ENCODE measurements at regions not wholly inside any gene's neighbourhood (a gene's known extent, or its start where the extent isn't known, plus 50 kb on each side); places are given as distances from the start of the nearest gene placed in this dataset.

- no peaks in the 10 kb centered on the region for H3K4me1 ChIP-seq (replicated peaks in 1 of 4; ENCODE audit: control insufficient read depth in 3 of 4, insufficient read depth in 4 of 4, low read length in 3 of 4)
- WGBS, 2 experiments (ENCODE audit: extremely low coverage in 1 of 2, insufficient coverage in 1 of 2, insufficient read length in 1 of 2, insufficient replicate concordance in 2 of 2, low coverage in 1 of 2, low lambda C conversion rate in 2 of 2, missing lambda C conversion rate in 1 of 2) = 85% methylated on average over 1 of the region's 1 CpG; no CpG with 5 or more reads in 1 of the 2 experiments
- FAIRE-seq = no peak
- TF ChIP-seq TBP (IDR thresholded peaks at IDR 0.05; ENCODE audit: low read depth, low read length) = no peak
- TF ChIP-seq CBX5 (IDR thresholded peaks at IDR 0.05; ENCODE audit: low read depth, low read length) = no peak
- TF ChIP-seq GTF2F1 (IDR thresholded peaks at IDR 0.05; ENCODE audit: borderline replicate concordance, low read depth, low read length) = no peak
- no peak for TF ChIP-seq TEAD4 (IDR thresholded peaks at IDR 0.05; ENCODE audit: low read depth, low read length)
- TF ChIP-seq POU5F1 (IDR thresholded peaks at IDR 0.05; ENCODE audit: low read depth, low read length) = no peak
- no peak for TF ChIP-seq TAF7 (optimal IDR thresholded peaks at IDR 0.05; ENCODE audit: borderline replicate concordance, low read depth, low read length)
- TF ChIP-seq PHF8 (conservative IDR thresholded peaks at IDR 0.05; ENCODE audit: low read depth, low read length) = no peak
- no peak for TF ChIP-seq SIRT6 (IDR thresholded peaks at IDR 0.05; ENCODE audit: low read length)
These were observed 341.7 kb upstream of the SMIM31 start for GRCh38 chr4:164412246-164412645.

More at GRCh38 chr4:164412246-164412645, 341.7 kb upstream of the SMIM31 start:
- Histone ChIP-seq H2BK20ac (ENCODE audit: low read length) (no peak overlapping the region), H3K23me2 (ENCODE audit: low read depth, low read length) (no peaks in the 10 kb centered on the region; the same call in 1 of the 2 replicates), H3K36me3 (ENCODE audit: control insufficient read depth in 2 of 4, insufficient read depth in 4 of 4, low read length in 3 of 4) (no peaks in the 10 kb centered on the region), H3K4me2 (ENCODE audit: insufficient read depth in 1 of 2, low read depth in 2 of 2, low read length in 2 of 2) (no peak overlapping the region), H3K14ac (ENCODE audit: insufficient read length) (no peak overlapping the region), H4K20me1 (replicated peaks in 1 of 2; ENCODE audit: control insufficient read depth in 1 of 2, insufficient read depth in 2 of 2, low read length in 2 of 2) (no peaks in the 10 kb centered on the region), H3K79me2 (ENCODE audit: control insufficient read depth in 1 of 2, insufficient read depth in 2 of 2, low read length in 2 of 2) (no peaks in the 10 kb centered on the region), H3K9me3 (ENCODE audit: insufficient read depth in 2 of 2, low read depth in 1 of 2, low read length in 1 of 2) (no peaks in the 10 kb centered on the region), H3K9ac (replicated peaks in 1 of 4; ENCODE audit: extremely low read depth in 1 of 4, low read depth in 3 of 4, low read length in 3 of 4) (no peak overlapping the region), H2BK120ac (replicated peaks; ENCODE audit: low read depth, low read length) (no peak overlapping the region), H2AK5ac (ENCODE audit: low read depth, low read length) (no peak overlapping the region), H4K5ac (ENCODE audit: insufficient read length, low read depth, low read length) (no peak overlapping the region), H3K27me3 (replicated peaks in 1 of 4; ENCODE audit: control insufficient read depth in 3 of 4, extremely low read depth in 1 of 4, insufficient read depth in 3 of 4, low read length in 3 of 4) (no peaks in the 10 kb centered on the region), H4K8ac (ENCODE audit: extremely low read depth, insufficient read depth, low read length) (no peak overlapping the region), H3K79me1 (ENCODE audit: low read depth, low read length) (no peaks in the 10 kb centered on the region), H3K23ac (ENCODE audit: insufficient read length) (no peak overlapping the region), H4K91ac (replicated peaks; ENCODE audit: insufficient read length, low read length) (no peak overlapping the region), H3K4ac (replicated peaks; ENCODE audit: insufficient read length, low read depth, low read length) (no peak overlapping the region), H2BK5ac (ENCODE audit: low read depth, low read length) (no peak overlapping the region), H2BK15ac (ENCODE audit: low read length) (no peak overlapping the region), H2BK12ac (ENCODE audit: low read depth, low read length) (no peak overlapping the region), H2AFZ (ENCODE audit: low read length) (no peak overlapping the region), H3K18ac (ENCODE audit: extremely low read depth, low read length) (no peak overlapping the region), H3K4me3 (ENCODE audit: extremely low read depth in 1 of 4, insufficient read depth in 2 of 4, low read depth in 3 of 4, low read length in 4 of 4) (no peak overlapping the region), H3K27ac (ENCODE audit: low read depth, low read length) (no peak overlapping the region), H3K56ac (replicated peaks; ENCODE audit: insufficient read length, low read depth, low read length) (no peak overlapping the region)
- CTCF ChIA-PET (ENCODE audit: partially characterized antibody) = no interaction called here
- POLR2A ChIA-PET (ENCODE audit: partially characterized antibody) = no interaction called here
- no peak for DNase-seq (ENCODE audit: low read depth in 1 of 2, low spot score in 2 of 2)

Data from H1 (cell line).